A204.1 (cell line): ENCODE measurements at regions not wholly inside any gene's neighbourhood (a gene's known extent, or its start where the extent isn't known, plus 50 kb on each side); places are given as distances from the start of the nearest gene placed in this dataset.

Experiments
- FAIRE-seq: peaks from 2 replicates; lab custom pipeline; 2012; peaks lifted over from hg19 to GRCh38; lab: Jason Lieb, UNC

- FAIRE-seq: no peak
Measured at GRCh38 chr18:42635378-42636048, 480.0 kb downstream of the RIT2 start.

- no peak for FAIRE-seq
Measured at GRCh38 chr18:42636309-42636708, 479.2 kb downstream of the RIT2 start.

- no peak for FAIRE-seq
Measured at GRCh38 chr18:42640160-42640559, 475.3 kb downstream of the RIT2 start.

GRCh38 chr18:42641996-42642395, 473.5 kb downstream of the RIT2 start:
- FAIRE-seq: no peak

- no peak for FAIRE-seq
Measured at GRCh38 chr18:42644729-42645131, 470.8 kb downstream of the RIT2 start.

- FAIRE-seq: no peak
Measured at GRCh38 chr18:42649331-42650035, 466.0 kb downstream of the RIT2 start.

- no peak for FAIRE-seq
Measured at GRCh38 chr18:42654556-42654955, 460.9 kb downstream of the RIT2 start.

- no peak for FAIRE-seq
Measured at GRCh38 chr18:42657551-42657950, 457.9 kb downstream of the RIT2 start.

- FAIRE-seq: no peak
Measured at GRCh38 chr18:42658171-42658570, 457.3 kb downstream of the RIT2 start.

GRCh38 chr18:42659187-42659586, 456.3 kb downstream of the RIT2 start:
- no peak for FAIRE-seq

- no peak for FAIRE-seq
Measured at GRCh38 chr18:42670860-42671259, 444.6 kb downstream of the RIT2 start.

GRCh38 chr18:42675810-42676209, 439.7 kb downstream of the RIT2 start:
- no peak for FAIRE-seq

- FAIRE-seq: no peak
Measured at GRCh38 chr18:42683094-42683493, 432.4 kb downstream of the RIT2 start.

GRCh38 chr18:42689310-42689709, 426.2 kb downstream of the RIT2 start:
- FAIRE-seq: no peak
